K562 (cell line): ENCODE measurements at regions not wholly inside any gene's neighbourhood (a gene's known extent, or its start where the extent isn't known, plus 50 kb on each side); places are given as distances from the start of the nearest gene placed in this dataset.

ENCODE experiments used
- ATF3 ChIP-seq, 2 experiments: fragments of 450-650 bp in 1 of 2; sonication (generic) in 1 of 2; formaldehyde crosslinking in 1 of 2; IDR thresholded peaks in 1 of 2; conservative IDR thresholded peaks in 1 of 2; 2 replicates each; pipeline versions ENCODE4 v1.6.1 to v1.8.1; 2016 to 2023; ENCODE audit warnings: mild to moderate bottlenecking in 2 of 2, moderate library complexity in 2 of 2, inconsistent platforms in 1 of 2, missing genetic modification reagents in 1 of 2
- BHLHE40 ChIP-seq: IDR thresholded peaks from 2 replicates; pipeline ENCODE4 v1.6.1; 2011; ENCODE audit warnings: low read length, improper control_type of control experiment
- E2F6 ChIP-seq, 2 experiments: IDR thresholded peaks; 2 replicates each; pipeline ENCODE4 v1.6.1; 2011; ENCODE audit warnings: borderline replicate concordance in 1 of 2, control low read depth in 1 of 2, low read depth in 1 of 2, low read length in 1 of 2, mild to moderate bottlenecking in 1 of 2, mixed read lengths in 1 of 2, moderate library complexity in 1 of 2; ENCODE audit not compliant: insufficient read depth in 1 of 2, insufficient read length in 1 of 2, poor library complexity in 1 of 2, severe bottlenecking in 1 of 2; ENCODE audit errors: extremely low read depth in 1 of 2
- HDAC1 ChIP-seq, 2 experiments: fragments of 450-650 bp; IDR thresholded peaks; 2 replicates each; pipeline ENCODE4 v1.6.1; 2016 to 2017; ENCODE audit warnings: inconsistent platforms in 1 of 2, mild to moderate bottlenecking in 1 of 2, moderate library complexity in 1 of 2
- NEUROD1 ChIP-seq: fragments of 150-350 bp; IDR thresholded peaks from 2 replicates; pipeline ENCODE4 v1.6.1; 2014; ENCODE audit warnings: borderline replicate concordance, low read length, low read depth; ENCODE audit not compliant: partially characterized antibody
- PHB ChIP-seq: fragments of 250-450 bp; sonication (Bioruptor Pico); IDR thresholded peaks from 2 replicates; pipeline ENCODE4 v1.5.0; 2021
- PPARD ChIP-seq: fragments of 250-450 bp; sonication (Bioruptor Pico); IDR thresholded peaks from 2 replicates; pipeline ENCODE4 v1.8.0; 2022; ENCODE audit warnings: inconsistent platforms, mild to moderate bottlenecking, moderate library complexity
- ZNF384 ChIP-seq: IDR thresholded peaks from 2 replicates; pipeline ENCODE4 v1.6.1; 2012; ENCODE audit warnings: low read depth, low read length, improper control_type of control experiment

- TF ChIP-seq ATF3 (IDR thresholded peaks at IDR 0.05), result no peak
- TF ChIP-seq ATF3 (CRISPR knock-in tag; conservative IDR thresholded peaks at IDR 0.05), result no peak
- no peak for TF ChIP-seq BHLHE40
- TF ChIP-seq PHB, result no peak
- TF ChIP-seq PPARD, result no peak
- no peak for TF ChIP-seq NEUROD1
- no peak for TF ChIP-seq HDAC1 (IDR thresholded peaks at IDR 0.05)
- no peak for TF ChIP-seq E2F6 (IDR thresholded peaks at IDR 0.05; ENCODE audit: borderline replicate concordance in 1 of 2, extremely low read depth in 1 of 2, insufficient read depth in 1 of 2, insufficient read length in 1 of 2, low read depth in 1 of 2, low read length in 1 of 2, poor library complexity in 1 of 2, severe bottlenecking in 1 of 2)
- no peak for TF ChIP-seq ZNF384
- TF ChIP-seq, all 486 proteins: peak for 0
These were observed 85.9 kb upstream of the HTR4 start (continued) for GRCh38 chr5:148740079-148740858.
